Endothelial cell of umbilical vein (primary cell): ENCODE measurements at regions not wholly inside any gene's neighbourhood (a gene's known extent, or its start where the extent isn't known, plus 50 kb on each side); places are given as distances from the start of the nearest gene placed in this dataset.

Source experiments
- BruUV-seq: library from RNA; stranded (reverse); fragments of 400-500 nt; replicated peaks from 2 replicates; lab custom pipeline; 2021; lab: Mats Ljungman, UMichigan
- CTCF ChIA-PET: fragments of 300-600, 350-600 bp; sonication (Branson Sonifier 250); formaldehyde crosslinking; loops from one replicate; lab custom pipeline; 2021; ENCODE audit warnings: antibody characterized with exemption, inconsistent platforms; lab: Charles Lee
- POLR2A ChIA-PET: fragments of 300-600, 350-600 bp; sonication (Branson Sonifier 250); formaldehyde crosslinking; loops from one replicate; lab custom pipeline; 2021; ENCODE audit warnings: antibody characterized with exemption, inconsistent platforms; lab: Charles Lee
- DNase-seq: peaks from one replicate; pipeline ENCODE4 v3.0.0-alpha.2; 2011; ENCODE audit warnings: low read depth, low spot score
- FAIRE-seq: peaks from 2 replicates; lab custom pipeline; 2011; peaks lifted over from hg19 to GRCh38; lab: Jason Lieb, UNC
- H2AFZ ChIP-seq: 2 replicates; pipeline ENCODE4 v1.6.0; 2012; ENCODE audit warnings: low read depth, low read length, control low read depth, inconsistent platforms
- H3K27ac ChIP-seq: 2 replicates; pipeline ENCODE4 v1.5.1; 2011; ENCODE audit warnings: low read depth, mild to moderate bottlenecking, control low read depth, low read length, moderate library complexity; ENCODE audit not compliant: insufficient read depth
- H3K27me3 ChIP-seq, 2 experiments: 2 replicates each; pipeline versions ENCODE4 v1.6.0 to v1.6.1; 2011; ENCODE audit warnings: low read length in 2 of 2, mixed read lengths in 1 of 2; ENCODE audit not compliant: control insufficient read depth in 2 of 2, insufficient read depth in 2 of 2
- H3K36me3 ChIP-seq, 2 experiments: 2 replicates in 1 of 2; 3 replicates in 1 of 2; pipeline ENCODE4 v1.5.1; 2011; ENCODE audit warnings: low read length in 2 of 2, mild to moderate bottlenecking in 1 of 2, moderate library complexity in 1 of 2; ENCODE audit not compliant: control insufficient read depth in 2 of 2, insufficient read depth in 2 of 2; ENCODE audit errors: extremely low read depth in 1 of 2
- H3K4me1 ChIP-seq: 3 replicates; pipeline ENCODE4 v1.5.1; 2011; ENCODE audit warnings: mild to moderate bottlenecking, low read length; ENCODE audit not compliant: control insufficient read depth, insufficient read depth; ENCODE audit errors: extremely low read depth
- H3K4me2 ChIP-seq: 2 replicates; pipeline ENCODE4 v1.6.1; 2011; ENCODE audit warnings: low read length, control low read depth, mixed read lengths; ENCODE audit not compliant: insufficient read depth
- H3K4me3 ChIP-seq, 3 experiments: fragments of 200-600 bp in 1 of 3; sonication (generic), shearing (Covaris generic) in 1 of 3; replicated peaks in 1 of 3; 2 replicates each; pipeline ENCODE4 v1.5.1; 2011 to 2016; ENCODE audit warnings: control low read depth in 3 of 3, low read length in 3 of 3, mild to moderate bottlenecking in 2 of 3, inconsistent platforms in 1 of 3, low read depth in 1 of 3, moderate library complexity in 1 of 3; ENCODE audit not compliant: insufficient read depth in 1 of 3
- H3K79me2 ChIP-seq: 2 replicates; pipeline ENCODE4 v1.6.0; 2012; ENCODE audit warnings: low read length, inconsistent platforms; ENCODE audit not compliant: control insufficient read depth, insufficient read depth
- H3K9ac ChIP-seq: replicated peaks from 2 replicates; pipeline ENCODE3; 2011; ENCODE audit warnings: low read length, control low read depth; ENCODE audit not compliant: insufficient read depth; ENCODE audit errors: extremely low read depth
- H3K9me1 ChIP-seq: replicated peaks from 3 replicates; pipeline ENCODE4 v1.6.0; 2011; ENCODE audit warnings: mild to moderate bottlenecking, low read length; ENCODE audit not compliant: control insufficient read depth, insufficient read depth; ENCODE audit errors: extremely low read depth
- H3K9me3 ChIP-seq: replicated peaks from 2 replicates; pipeline ENCODE4 v1.5.1; 2012; ENCODE audit warnings: low read length, inconsistent platforms; ENCODE audit not compliant: control insufficient read depth, insufficient read depth
- H4K20me1 ChIP-seq: replicated peaks from 2 replicates; pipeline ENCODE3; 2011; ENCODE audit warnings: mild to moderate bottlenecking, low read length; ENCODE audit not compliant: control insufficient read depth, insufficient read depth; ENCODE audit errors: extremely low read depth
- CTCF ChIP-seq, 2 donors: IDR thresholded peaks; 1 replicate in 1 of 2; 2 replicates in 1 of 2; pipeline ENCODE4 v1.5.1; 2011; ENCODE audit warnings: low read length in 2 of 2, mild to moderate bottlenecking in 2 of 2, moderate library complexity in 2 of 2, control low read depth in 1 of 2, inconsistent platforms in 1 of 2, low read depth in 1 of 2; ENCODE audit not compliant: insufficient read depth in 1 of 2; ENCODE audit errors: extremely low read depth in 1 of 2
- EZH2 ChIP-seq: IDR thresholded peaks from 2 replicates; pipeline ENCODE4 v1.6.1; 2012; ENCODE audit warnings: borderline replicate concordance, low read depth, mild to moderate bottlenecking, moderate library complexity, low read length, inconsistent platforms; ENCODE audit not compliant: severe bottlenecking
- FOS ChIP-seq: IDR thresholded peaks from 2 replicates; pipeline ENCODE4 v1.6.1; 2011; ENCODE audit warnings: mild to moderate bottlenecking, low read length, moderate library complexity, borderline replicate concordance; ENCODE audit not compliant: insufficient read depth
- GATA2 ChIP-seq: IDR thresholded peaks from 2 replicates; pipeline ENCODE4 v1.7.0; 2011; ENCODE audit warnings: low read depth, mild to moderate bottlenecking, moderate library complexity, mixed read lengths, low read length; ENCODE audit not compliant: insufficient read length, insufficient read depth
- JUN ChIP-seq: IDR thresholded peaks from 2 replicates; pipeline ENCODE4 v1.6.1; 2011; ENCODE audit warnings: borderline replicate concordance, low read depth; ENCODE audit not compliant: insufficient read length, insufficient read depth
- MYC ChIP-seq: IDR thresholded peaks from one replicate; pipeline ENCODE4 v1.6.1; 2011; ENCODE audit warnings: mild to moderate bottlenecking, low read depth, low read length
- POLR2A ChIP-seq: IDR thresholded peaks from 2 replicates; pipeline ENCODE4 v1.6.1; 2012; ENCODE audit warnings: low read depth, mild to moderate bottlenecking, control low read depth, low read length
- POLR2AphosphoS5 ChIP-seq: IDR thresholded peaks from 2 replicates; pipeline ENCODE4 v1.6.1; 2012; ENCODE audit warnings: low read depth, mild to moderate bottlenecking, control low read depth, low read length, moderate library complexity; ENCODE audit not compliant: insufficient read depth
- dilution Hi-C: fragments of 300-500 bp; cut with MboI; formaldehyde crosslinking; loops from one replicate; pipeline ENCODE4 v1.15.0; 2019; ENCODE audit warnings: low sequenced_read_pairs; ENCODE audit not compliant: extremely low pct_ligation_motif_present
- intact Hi-C: fragments of 100-400 bp; cut with micrococcal nuclease; formaldehyde crosslinking; loops from one replicate; pipeline ENCODE4 v1.10.0; 2022

DNA sequence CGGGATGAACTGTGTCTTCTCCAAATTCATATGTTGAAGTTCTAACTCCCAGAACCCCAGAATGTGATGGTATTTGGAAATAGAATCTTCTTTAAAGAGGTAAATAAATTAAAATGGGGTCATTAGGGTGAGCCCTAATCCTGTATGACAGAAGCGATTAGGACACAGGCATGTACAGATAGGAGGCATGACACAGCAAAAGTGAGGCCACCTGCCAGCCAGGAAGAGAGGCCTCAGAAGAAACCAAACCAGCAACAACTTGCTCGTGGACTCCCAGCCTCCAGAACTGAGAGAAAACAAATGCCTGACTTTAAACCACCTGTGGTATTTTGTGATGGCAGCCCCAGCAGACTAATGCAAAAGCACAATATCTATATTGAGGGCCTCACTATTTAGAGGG, 214.3 kb downstream of the NEBL start:
- no peak for DNase-seq
- POLR2A ChIA-PET, result no interaction called here
- H3K4me2 ChIP-seq, result no peak overlapping the region
- CTCF ChIA-PET, result no interaction called here
- no peak overlapping the region for H3K27ac ChIP-seq
- H4K20me1 ChIP-seq, result no peaks in the 10 kb centered on the region
- H3K9me1 ChIP-seq, result no peaks in the 10 kb centered on the region
- no peaks in the 10 kb centered on the region for H3K36me3 ChIP-seq
- H2AFZ ChIP-seq, result no peak overlapping the region
- no TSS peak for BruUV-seq
- no peaks in the 10 kb centered on the region for H3K79me2 ChIP-seq
- FAIRE-seq, result no peak
- H3K9ac ChIP-seq, result no peak overlapping the region
- TF ChIP-seq GATA2, result no peak
- TF ChIP-seq POLR2AphosphoS5, result no peak
- peaks cover 3% of the 10 kb centered on the region for H3K9me3 ChIP-seq
- no peaks in the 10 kb centered on the region for H3K4me1 ChIP-seq
- no peak overlapping the region for H3K4me3 ChIP-seq
- intact Hi-C loops (no loop called here), dilution Hi-C loops (no loop called here)
- H3K27me3 ChIP-seq, result no peaks in the 10 kb centered on the region

DNA sequence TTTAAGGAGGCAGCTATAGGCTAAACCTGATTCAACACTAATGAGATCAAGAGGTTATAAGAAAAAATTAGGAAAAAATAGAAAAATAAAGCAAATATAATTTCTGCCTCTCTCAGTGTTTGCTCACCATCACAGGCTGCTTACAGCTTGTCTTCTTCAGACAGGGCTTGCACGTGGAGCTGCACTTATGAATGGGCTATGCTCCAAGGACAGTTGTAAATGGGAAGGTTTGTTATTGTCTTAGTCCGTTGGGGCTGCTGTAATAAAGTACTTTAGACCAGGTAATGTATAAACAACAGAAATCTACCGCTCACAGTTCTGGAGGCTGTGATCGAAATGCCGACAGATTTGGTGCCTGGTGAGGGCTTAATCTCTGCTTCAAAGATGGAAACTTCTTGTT, 219.8 kb downstream of the NEBL start:
- CTCF ChIA-PET, result no interaction called here
- DNase-seq, result no peak
- no peak for TF ChIP-seq FOS
- no peak for TF ChIP-seq POLR2AphosphoS5
- TF ChIP-seq POLR2A, result no peak
- TF ChIP-seq GATA2, result no peak
- no peak for TF ChIP-seq JUN
- TF ChIP-seq EZH2, result no peak
- TF ChIP-seq MYC, result no peak
- no peak for TF ChIP-seq CTCF (IDR thresholded peaks at IDR 0.05; ENCODE audit: extremely low read depth in 1 of 2, insufficient read depth in 1 of 2, low read depth in 1 of 2, low read length in 2 of 2)
- Histone ChIP-seq H3K4me2 (no peak overlapping the region), H3K4me1 (no peaks in the 10 kb centered on the region), H3K9me1 (no peaks in the 10 kb centered on the region), H3K79me2 (no peaks in the 10 kb centered on the region), H3K9ac (no peak overlapping the region), H3K36me3 (no peaks in the 10 kb centered on the region), H3K27me3 (no peaks in the 10 kb centered on the region), H4K20me1 (no peaks in the 10 kb centered on the region), H3K4me3 (no peak overlapping the region), H3K9me3 (peaks cover 7% of the 10 kb centered on the region), H2AFZ (no peak overlapping the region), H3K27ac (no peak overlapping the region)
- POLR2A ChIA-PET, result no interaction called here
- no peak for FAIRE-seq
- intact Hi-C loops (no loop called here), dilution Hi-C loops (no loop called here)
- no TSS peak for BruUV-seq
